Tibial nerve (tissue), 4 donors: ENCODE measurements at regions not wholly inside any gene's neighbourhood (a gene's known extent, or its start where the extent isn't known, plus 50 kb on each side); places are given as distances from the start of the nearest gene placed in this dataset.
A peak's percentile ranks its signal among the peaks of the same experiment; 100 is the strongest.

ENCODE experiments used
- DNase-seq, 2 donors: peaks; one replicate each; pipeline ENCODE4 v3.0.0-alpha.2; 2019; ENCODE audit warnings: low spot score in 2 of 2
- H3K27ac ChIP-seq, 4 donors: fragments of 200-600 bp; sonication (generic) in 3 of 4; one replicate each; pipeline ENCODE4 v1.5.1; 2017 to 2019; ENCODE audit warnings: mild to moderate bottlenecking in 1 of 4
- H3K27me3 ChIP-seq, 2 donors: fragments of 200-600 bp; sonication (generic) in 1 of 2; one replicate each; pipeline versions ENCODE4 v1.5.1 to v1.6.0; 2017 to 2019
- H3K36me3 ChIP-seq, 3 donors: fragments of 200-600 bp; sonication (generic); one replicate each; pipeline ENCODE4 v1.5.1; 2018 to 2019
- H3K4me1 ChIP-seq, 4 donors: fragments of 200-600 bp; sonication (generic) in 3 of 4; one replicate each; pipeline ENCODE4 v1.5.1; 2017 to 2019
- H3K4me3 ChIP-seq, 4 donors: fragments of 200-600 bp; sonication (generic) in 3 of 4; one replicate each; pipeline ENCODE4 v1.5.1; 2017 to 2019; ENCODE audit warnings: mild to moderate bottlenecking in 1 of 4, moderate library complexity in 1 of 4
- H3K9me3 ChIP-seq, 4 donors: fragments of 200-600 bp; sonication (generic) in 3 of 4; one replicate each; pipeline ENCODE4 v1.5.1; 2017 to 2019
- EP300 ChIP-seq, 2 donors: sonication (generic); formaldehyde crosslinking; IDR thresholded peaks; one replicate each; pipeline ENCODE4 v1.6.1; 2017; ENCODE audit warnings: antibody characterized with exemption in 2 of 2, mild to moderate bottlenecking in 1 of 2
- POLR2A ChIP-seq, 2 donors: fragments of 450-650 bp; IDR thresholded peaks; one replicate each; pipeline ENCODE4 v1.6.1; 2017; ENCODE audit warnings: antibody characterized with exemption in 2 of 2, mild to moderate bottlenecking in 2 of 2, moderate library complexity in 2 of 2
- WGBS, 2 donors: methylation state at CpG; one replicate each; pipeline ENCODE4 v1.1.5; 2018; 5-methylcytosine and 5-hydroxymethylcytosine counted together
- TF ChIP-seq, protein P1 (sequence below), 5 experiments: fragments of 200-600 bp in 3 of 5; fragments of 450-650 bp in 2 of 5; sonication (generic) in 3 of 5; IDR thresholded peaks; one replicate each; pipeline ENCODE4 v1.5.1; 2016 to 2019; ENCODE audit warnings: antibody characterized with exemption in 5 of 5, mild to moderate bottlenecking in 3 of 5, moderate library complexity in 2 of 5

DNA sequence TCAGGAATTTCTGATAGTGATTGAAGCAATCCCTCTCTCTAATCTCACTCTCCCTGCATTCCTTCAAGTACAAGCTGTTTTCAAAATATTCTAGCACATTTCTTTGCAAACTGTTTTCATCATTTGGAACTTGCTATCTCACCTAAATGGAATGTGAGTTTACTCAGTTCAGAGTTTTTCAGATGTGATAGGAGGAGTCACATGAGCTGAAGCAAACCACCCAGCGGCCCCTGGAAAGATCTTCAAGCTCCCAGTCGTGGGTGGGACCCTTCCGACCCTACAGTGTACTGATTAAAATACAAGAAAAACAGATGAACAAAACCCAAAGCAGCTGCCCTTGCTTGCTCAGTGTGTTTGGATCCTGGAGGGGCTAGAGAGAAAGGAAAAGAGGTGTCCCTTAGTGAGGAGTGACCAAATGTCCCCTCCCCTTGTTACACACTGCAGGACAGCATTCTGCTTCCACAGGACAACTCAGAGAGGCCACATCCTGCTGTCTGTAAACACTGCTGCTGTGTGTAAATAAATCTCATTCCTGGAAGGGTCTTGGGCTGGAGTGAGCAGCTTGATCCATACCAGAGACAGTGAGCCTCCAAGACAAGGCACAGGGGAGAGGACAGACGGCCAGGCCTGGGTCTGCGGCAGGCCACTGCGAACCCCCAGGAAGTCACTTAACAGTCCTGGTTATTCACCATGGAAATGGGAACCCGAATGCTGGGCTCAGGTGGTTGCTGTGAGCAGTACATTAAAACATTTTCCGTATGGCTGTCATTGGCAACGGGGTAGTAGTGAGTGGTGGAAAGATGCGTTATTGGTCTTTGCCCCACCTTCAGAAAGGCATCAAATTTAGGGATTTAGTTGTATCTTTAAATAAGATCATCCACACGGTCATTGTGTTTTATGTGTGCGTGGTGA is 229.2 kb downstream of the RHOU start:
- peak in 1 of 2 donors; percentile 62 for DNase-seq
- H3K4me1 ChIP-seq: peaks cover 0 to 19% (median 7%) of the 10 kb centered on the region in 4 donors
- no peaks in the 10 kb centered on the region for H3K9me3 ChIP-seq
- H3K27ac ChIP-seq: peak overlapping the region; percentile 63 to 88 (median 76)
- no peak overlapping the region for H3K4me3 ChIP-seq
- TF ChIP-seq, protein P1, sequence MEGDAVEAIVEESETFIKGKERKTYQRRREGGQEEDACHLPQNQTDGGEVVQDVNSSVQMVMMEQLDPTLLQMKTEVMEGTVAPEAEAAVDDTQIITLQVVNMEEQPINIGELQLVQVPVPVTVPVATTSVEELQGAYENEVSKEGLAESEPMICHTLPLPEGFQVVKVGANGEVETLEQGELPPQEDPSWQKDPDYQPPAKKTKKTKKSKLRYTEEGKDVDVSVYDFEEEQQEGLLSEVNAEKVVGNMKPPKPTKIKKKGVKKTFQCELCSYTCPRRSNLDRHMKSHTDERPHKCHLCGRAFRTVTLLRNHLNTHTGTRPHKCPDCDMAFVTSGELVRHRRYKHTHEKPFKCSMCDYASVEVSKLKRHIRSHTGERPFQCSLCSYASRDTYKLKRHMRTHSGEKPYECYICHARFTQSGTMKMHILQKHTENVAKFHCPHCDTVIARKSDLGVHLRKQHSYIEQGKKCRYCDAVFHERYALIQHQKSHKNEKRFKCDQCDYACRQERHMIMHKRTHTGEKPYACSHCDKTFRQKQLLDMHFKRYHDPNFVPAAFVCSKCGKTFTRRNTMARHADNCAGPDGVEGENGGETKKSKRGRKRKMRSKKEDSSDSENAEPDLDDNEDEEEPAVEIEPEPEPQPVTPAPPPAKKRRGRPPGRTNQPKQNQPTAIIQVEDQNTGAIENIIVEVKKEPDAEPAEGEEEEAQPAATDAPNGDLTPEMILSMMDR (IDR thresholded peaks at IDR 0.05): no peak
- TF ChIP-seq EP300 (IDR thresholded peaks at IDR 0.05): peak; percentile 39 to 67
- no peaks in the 10 kb centered on the region for H3K27me3 ChIP-seq
- H3K36me3 ChIP-seq: no peaks in the 10 kb centered on the region
- 56 to 61% methylated on average over 9 to 12 of the region's 12 CpGs for whole genome bisulfite sequencing, 2 donors

DNA sequence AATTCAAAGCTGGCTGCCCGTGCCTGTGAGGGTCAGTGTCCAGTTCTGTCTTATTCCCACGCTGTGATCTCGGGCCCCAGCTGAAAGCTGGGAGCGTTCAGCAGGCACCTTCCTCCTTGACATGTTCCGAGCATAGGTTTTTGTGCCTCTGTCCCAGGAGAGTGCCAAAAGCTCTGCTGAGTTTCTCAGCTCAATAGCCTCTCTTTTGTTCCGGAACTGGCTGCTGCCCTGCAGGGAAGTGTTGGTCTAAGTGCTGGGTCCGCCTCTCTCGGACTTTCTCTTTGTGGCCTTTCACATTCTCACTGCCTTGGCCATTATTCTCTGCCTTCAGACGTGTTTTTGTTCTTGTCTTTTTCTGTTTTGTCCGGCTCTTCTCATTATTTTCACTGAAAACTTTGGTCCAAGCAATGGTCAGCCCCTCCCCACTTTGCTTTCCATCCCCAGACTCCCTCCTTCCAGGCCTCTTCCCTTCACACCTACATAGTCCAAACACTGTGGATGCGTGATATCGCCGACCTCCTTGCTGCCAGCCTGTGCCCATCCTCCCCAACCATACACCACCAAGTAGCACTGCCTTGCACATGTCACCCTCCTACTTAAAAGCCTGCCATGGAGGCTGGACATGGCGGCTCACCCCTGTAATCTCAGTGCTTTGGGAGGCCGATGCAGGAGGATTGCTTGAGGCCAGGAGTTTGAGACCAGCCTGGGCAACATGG is 233.8 kb downstream of the RHOU start:
- H3K9me3 ChIP-seq: no peaks in the 10 kb centered on the region
- H3K36me3 ChIP-seq: no peaks in the 10 kb centered on the region
- no peak overlapping the region for H3K27ac ChIP-seq
- no peak for DNase-seq
- no peaks in the 10 kb centered on the region for H3K27me3 ChIP-seq
- 61% methylated on average over 15 of the region's 15 CpGs for WGBS, 2 donors
- TF ChIP-seq POLR2A (IDR thresholded peaks at IDR 0.05): no peak
- no peak for TF ChIP-seq EP300 (IDR thresholded peaks at IDR 0.05)
- TF ChIP-seq, protein P1 (IDR thresholded peaks at IDR 0.05): no peak
- H3K4me3 ChIP-seq: no peak overlapping the region
- H3K4me1 ChIP-seq: peaks cover 0 to 11% (median 6%) of the 10 kb centered on the region in 4 donors

DNA sequence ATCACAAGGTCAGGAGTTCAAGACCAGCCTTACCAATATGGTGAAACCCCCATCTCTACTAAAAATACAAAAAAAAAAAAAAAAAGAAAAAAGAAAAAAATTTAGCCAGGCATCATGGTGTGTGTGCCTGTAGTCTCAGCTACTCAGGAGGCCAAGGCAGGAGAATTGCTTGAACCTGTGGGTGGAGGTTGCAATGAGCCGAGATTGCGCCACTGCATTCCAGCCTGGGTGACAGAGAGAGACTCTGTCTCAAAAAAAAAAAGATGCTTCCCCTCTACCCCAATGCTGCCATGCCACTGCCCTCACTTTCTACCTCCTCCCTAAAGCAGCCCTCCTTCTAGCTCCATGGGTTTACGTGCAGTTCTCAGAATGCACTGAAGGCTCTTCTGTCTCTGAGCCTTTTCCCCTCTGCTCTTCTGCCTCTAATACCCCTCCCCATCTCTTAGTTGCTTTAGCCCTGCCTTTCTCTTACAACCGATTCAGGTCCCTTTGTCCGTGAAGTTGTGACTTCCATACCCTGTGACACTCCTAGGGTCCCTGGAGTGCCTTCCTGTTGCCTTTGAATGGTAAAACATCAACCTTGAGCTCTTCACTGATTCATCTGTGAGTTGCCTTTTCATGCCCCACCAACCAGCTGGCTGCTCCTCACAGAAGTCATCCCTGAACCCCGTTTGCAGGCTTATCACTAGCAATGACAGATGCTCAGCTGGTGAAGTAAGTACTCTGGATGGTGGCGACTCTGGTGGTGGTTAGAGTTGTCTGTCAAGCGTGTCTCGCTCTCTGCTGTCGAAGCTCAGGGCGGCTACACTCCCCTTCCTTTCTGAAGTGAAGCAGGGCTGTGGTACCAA is 234.9 kb downstream of the RHOU start:
- no peak overlapping the region for H3K27ac ChIP-seq
- H3K36me3 ChIP-seq: no peaks in the 10 kb centered on the region
- 96% methylated on average over 11 of the region's 11 CpGs for WGBS, 2 donors
- H3K4me1 ChIP-seq: no peaks in the 10 kb centered on the region
- H3K9me3 ChIP-seq: no peaks in the 10 kb centered on the region
- no peak overlapping the region for H3K4me3 ChIP-seq
- DNase-seq: no peak
- no peaks in the 10 kb centered on the region for H3K27me3 ChIP-seq
- TF ChIP-seq EP300 (IDR thresholded peaks at IDR 0.05) (no peak), POLR2A (IDR thresholded peaks at IDR 0.05) (no peak)
- TF ChIP-seq, protein P1 (IDR thresholded peaks at IDR 0.05): no peak

DNA sequence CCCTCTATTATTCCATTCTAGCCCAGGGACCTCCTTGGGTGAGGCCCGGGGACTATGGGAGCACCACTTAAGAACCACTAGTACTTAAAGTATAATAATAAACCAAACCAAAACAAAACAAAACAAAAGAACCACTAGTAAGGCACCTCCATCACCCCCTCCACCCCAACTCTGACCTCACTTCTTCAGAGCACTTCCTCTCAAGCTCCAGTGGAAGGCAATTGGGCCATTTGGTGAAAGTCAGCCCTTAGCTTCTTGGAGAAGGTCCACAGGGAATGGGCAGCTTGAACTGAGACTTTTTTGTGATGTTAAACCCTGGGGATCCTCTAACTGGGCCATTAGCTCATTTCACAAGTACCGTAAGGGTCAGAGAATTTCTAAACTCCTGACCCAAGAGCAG is 237.3 kb downstream of the RHOU start:
- H3K36me3 ChIP-seq: no peaks in the 10 kb centered on the region
- no peak overlapping the region for H3K27ac ChIP-seq
- TF ChIP-seq EP300 (IDR thresholded peaks at IDR 0.05): no peak
- TF ChIP-seq POLR2A (IDR thresholded peaks at IDR 0.05): no peak
- no peaks in the 10 kb centered on the region for H3K4me1 ChIP-seq
- H3K27me3 ChIP-seq: no peaks in the 10 kb centered on the region
- DNase-seq: no peak
- H3K9me3 ChIP-seq: no peaks in the 10 kb centered on the region
- 76 to 90% methylated on average over 2 of the region's 2 CpGs for WGBS, 2 donors
- no peak overlapping the region for H3K4me3 ChIP-seq

DNA sequence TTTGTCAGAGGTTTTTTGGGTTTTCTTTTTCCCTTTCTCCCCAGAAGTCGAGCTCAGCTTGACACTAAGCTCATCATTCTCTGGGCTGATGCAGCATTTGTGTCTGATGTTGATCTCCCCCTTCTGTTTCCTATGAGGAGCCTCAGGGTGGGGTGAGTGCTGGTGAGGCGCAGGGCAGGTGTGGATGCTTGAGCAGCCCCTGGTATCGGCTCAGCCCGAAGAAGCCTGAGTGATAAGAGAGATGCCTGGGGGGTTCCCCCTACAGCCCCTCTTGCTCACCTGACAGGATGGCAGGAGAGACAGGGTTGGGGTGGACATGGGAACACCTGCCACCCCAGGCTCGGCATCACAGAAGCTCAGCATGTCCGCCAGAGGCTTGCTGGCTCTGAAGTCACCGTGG is 239.0 kb downstream of the RHOU start:
- WGBS, 2 donors: 84 to 85% methylated on average over 7 of the region's 7 CpGs
- no peak for DNase-seq
- Histone ChIP-seq H3K27me3 (no peaks in the 10 kb centered on the region), H3K9me3 (no peaks in the 10 kb centered on the region), H3K4me1 (peaks cover 0 to 10% (median 2%) of the 10 kb centered on the region in 4 donors), H3K27ac (no peak overlapping the region), H3K4me3 (no peak overlapping the region), H3K36me3 (no peaks in the 10 kb centered on the region)
- TF ChIP-seq POLR2A (IDR thresholded peaks at IDR 0.05): no peak
- TF ChIP-seq, protein P1 (IDR thresholded peaks at IDR 0.05): no peak
- no peak for TF ChIP-seq EP300 (IDR thresholded peaks at IDR 0.05)
